AG04450 (cell line): ENCODE measurements at regions not wholly inside any gene's neighbourhood (a gene's known extent, or its start where the extent isn't known, plus 50 kb on each side); places are given as distances from the start of the nearest gene placed in this dataset.
"Not testable (repeated sequence)": the region's sequence is repeated elsewhere in the genome, so short reads cannot be mapped to it uniquely, and the experiment has no call there.

Source experiments
- CTCF ChIA-PET: fragments of 300-600, 350-600 bp; formaldehyde crosslinking; extraction: SDS; loops from one replicate; lab custom pipeline; 2022; ENCODE audit warnings: antibody characterized with exemption, inconsistent platforms; lab: Charles Lee
- POLR2A ChIA-PET: fragments of 350-600 bp; formaldehyde crosslinking; extraction: SDS; loops from one replicate; lab custom pipeline; 2021; ENCODE audit warnings: antibody characterized with exemption, inconsistent platforms; lab: Yijun Ruan, JAX
- DNase-seq: peaks from one replicate; pipeline ENCODE4 v3.0.0-alpha.2; 2011; ENCODE audit warnings: low read depth, low spot score
- H3K27ac ChIP-seq: one replicate; pipeline ENCODE4 v1.5.1; 2012; ENCODE audit warnings: low read depth, low read length, control low read depth
- H3K27me3 ChIP-seq: one replicate; pipeline ENCODE4 v1.6.0; 2012; ENCODE audit warnings: low read length; ENCODE audit not compliant: control insufficient read depth, insufficient read depth
- H3K4me3 ChIP-seq: 2 replicates; pipeline ENCODE4 v1.5.1; 2011; ENCODE audit warnings: mild to moderate bottlenecking, low read depth, low read length, control low read depth
- H3K9me3 ChIP-seq: 2 replicates; pipeline ENCODE4 v1.5.1; 2012; ENCODE audit warnings: low read length; ENCODE audit not compliant: control insufficient read depth, insufficient read depth
- CTCF ChIP-seq: IDR thresholded peaks from 2 replicates; pipeline ENCODE4 v1.5.1; 2011; ENCODE audit warnings: low read depth, low read length, control low read depth, inconsistent platforms

- H3K9me3 ChIP-seq: peaks cover 4% of the 10 kb centered on the region; the same call in 1 of the 2 replicates
- DNase-seq: no peak
- H3K27ac ChIP-seq: no peak overlapping the region
- POLR2A ChIA-PET: no interaction called here
- H3K27me3 ChIP-seq: no peaks in the 10 kb centered on the region
- no peak for TF ChIP-seq CTCF
- CTCF ChIA-PET: no interaction called here
- no peak overlapping the region for H3K4me3 ChIP-seq
Observed at GRCh38 chr9:25117791-25118190, 560.5 kb downstream of the TUSC1 start.

DNA sequence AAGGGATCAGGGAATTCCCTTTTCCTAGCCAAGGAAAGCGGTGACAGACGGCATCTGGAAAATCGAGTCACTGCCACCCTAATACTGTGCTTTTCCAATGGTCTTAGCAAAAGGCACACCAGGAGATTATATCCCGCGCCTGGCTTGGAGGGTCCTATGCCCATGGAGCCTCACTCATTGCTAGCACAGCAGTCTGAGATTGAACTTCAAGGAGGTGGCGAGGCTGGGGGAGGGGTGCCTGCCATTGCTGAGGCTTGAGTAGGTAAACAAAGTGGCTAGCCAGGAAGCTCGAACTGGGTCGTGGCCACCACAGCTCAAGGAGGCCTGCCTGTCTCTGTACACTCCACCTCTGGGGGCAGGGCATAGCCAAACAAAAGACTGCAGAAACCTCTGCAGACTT, 556.5 kb upstream of the IZUMO3 start:
- H3K4me3 ChIP-seq, DNase-seq, POLR2A ChIA-PET, H3K27ac ChIP-seq, H3K27me3 ChIP-seq, H3K9me3 ChIP-seq, CTCF ChIA-PET: not testable (repeated sequence)

DNA sequence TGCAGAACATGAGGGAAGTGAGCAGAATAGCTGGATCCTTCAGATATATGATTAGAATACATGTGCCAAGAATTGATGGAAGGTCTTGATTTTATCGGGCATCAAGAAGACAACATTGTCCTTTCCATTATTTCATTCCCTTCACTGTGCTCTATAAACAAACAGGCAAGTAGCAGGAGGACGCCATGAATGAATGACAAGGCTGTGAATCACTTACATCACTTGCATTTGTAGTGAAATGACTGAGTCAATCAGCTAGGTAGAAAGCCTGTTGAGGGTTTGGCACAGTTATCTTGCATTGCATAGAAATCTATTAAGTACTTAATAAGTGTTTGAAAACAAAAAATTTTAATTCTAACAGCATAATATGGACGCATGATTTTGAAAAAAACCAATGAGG, 548.8 kb upstream of the IZUMO3 start:
- CTCF ChIA-PET: no interaction called here
- Histone ChIP-seq H3K27ac (no peak overlapping the region), H3K4me3 (no peak overlapping the region), H3K27me3 (no peaks in the 10 kb centered on the region), H3K9me3 (no peaks in the 10 kb centered on the region; the same call in 1 of the 2 replicates)
- POLR2A ChIA-PET: no interaction called here
- DNase-seq: no peak
- TF ChIP-seq CTCF: no peak

DNA sequence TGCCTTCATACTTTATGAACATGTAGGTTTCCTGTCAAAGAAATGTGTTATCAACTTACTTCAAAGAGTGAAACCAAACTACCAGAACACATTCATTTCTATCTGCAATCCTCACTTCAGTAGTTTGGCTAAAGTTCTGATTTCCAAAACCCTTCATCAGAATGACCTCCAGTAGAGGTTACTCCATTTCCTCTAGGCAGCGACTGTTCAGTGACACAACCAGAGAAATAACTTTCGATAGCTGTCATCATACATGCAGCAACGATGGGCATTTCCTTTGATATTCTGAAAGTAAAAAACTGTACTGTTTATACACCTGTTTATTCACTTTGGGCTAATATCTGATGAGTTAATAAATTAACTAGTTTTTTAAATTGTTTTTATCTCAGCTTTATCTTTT, 532.5 kb upstream of the IZUMO3 start:
- POLR2A ChIA-PET: no interaction called here
- no peaks in the 10 kb centered on the region for H3K9me3 ChIP-seq
- no peak overlapping the region for H3K4me3 ChIP-seq
- no peaks in the 10 kb centered on the region for H3K27me3 ChIP-seq
- no peak overlapping the region for H3K27ac ChIP-seq
- TF ChIP-seq CTCF: no peak
- CTCF ChIA-PET: no interaction called here
- DNase-seq: no peak

DNA sequence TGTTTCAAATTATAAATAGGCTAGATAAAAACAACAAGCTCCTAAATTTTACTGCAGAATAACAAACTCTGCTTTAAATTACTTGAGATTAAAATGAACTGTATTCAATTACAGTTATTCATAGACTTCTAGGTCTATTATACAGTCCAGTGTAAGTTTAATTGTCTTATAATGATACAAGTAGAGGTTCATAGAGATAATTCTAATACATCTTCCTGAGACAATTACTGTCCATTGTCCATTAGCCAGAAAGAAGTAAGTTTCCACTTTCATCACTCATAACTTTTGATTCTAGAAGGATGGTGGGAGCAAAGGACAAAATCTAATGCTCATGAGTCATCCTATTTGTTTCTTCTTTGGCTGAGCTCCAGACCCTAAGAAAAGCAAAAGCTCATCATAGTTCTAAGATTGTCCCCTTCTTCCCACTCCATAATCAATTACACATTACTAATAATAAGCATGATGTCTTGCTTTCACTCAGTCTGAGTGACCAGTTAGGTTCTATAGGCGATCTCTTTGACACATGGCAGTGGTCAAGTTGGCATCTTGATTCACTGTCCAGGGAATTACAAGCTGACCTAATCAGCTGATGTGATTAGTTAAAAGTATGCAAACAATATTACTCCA, 502.5 kb upstream of the IZUMO3 start:
- H3K27ac ChIP-seq: no peak overlapping the region
- H3K4me3 ChIP-seq: no peak overlapping the region
- no peak for TF ChIP-seq CTCF
- CTCF ChIA-PET: no interaction called here
- H3K27me3 ChIP-seq: no peaks in the 10 kb centered on the region
- peaks cover 9% of the 10 kb centered on the region for H3K9me3 ChIP-seq
- no peak for DNase-seq
- POLR2A ChIA-PET: no interaction called here

DNA sequence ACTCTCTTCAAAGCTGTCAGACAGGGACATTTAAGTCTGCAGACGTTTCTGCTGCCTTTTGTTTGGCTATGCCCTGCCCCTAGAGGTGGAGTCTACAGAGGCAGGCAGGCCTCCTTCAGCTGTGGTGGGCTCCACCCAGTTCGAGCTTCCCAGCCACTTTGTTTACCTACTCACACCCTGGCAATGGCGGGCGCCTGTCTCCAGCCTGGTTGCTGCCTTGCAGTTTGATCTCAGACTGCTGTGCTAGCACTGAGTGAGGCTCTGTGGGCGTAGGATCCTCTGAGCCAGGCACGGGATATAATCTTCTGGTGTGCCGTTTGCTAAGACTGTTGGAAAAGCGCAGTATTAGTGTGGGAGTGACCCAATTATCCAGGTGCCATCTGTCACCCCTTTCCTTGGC, 499.8 kb upstream of the IZUMO3 start:
- DNase-seq, POLR2A ChIA-PET, H3K9me3 ChIP-seq, H3K27me3 ChIP-seq, CTCF ChIA-PET, H3K4me3 ChIP-seq, H3K27ac ChIP-seq: not testable (repeated sequence)
